Pons (tissue), 1 donor: ENCODE measurements at regions not wholly inside any gene's neighbourhood (a gene's known extent, or its start where the extent isn't known, plus 50 kb on each side); places are given as distances from the start of the nearest gene placed in this dataset.
"Not testable (repeated sequence)": the region's sequence is repeated elsewhere in the genome, so short reads cannot be mapped to it uniquely, and the experiment has no call there.

ENCODE experiments used
- DNase-seq: peaks from one replicate; pipeline ENCODE4 v3.0.0-alpha.2; 2016; ENCODE audit warnings: low spot score

DNA sequence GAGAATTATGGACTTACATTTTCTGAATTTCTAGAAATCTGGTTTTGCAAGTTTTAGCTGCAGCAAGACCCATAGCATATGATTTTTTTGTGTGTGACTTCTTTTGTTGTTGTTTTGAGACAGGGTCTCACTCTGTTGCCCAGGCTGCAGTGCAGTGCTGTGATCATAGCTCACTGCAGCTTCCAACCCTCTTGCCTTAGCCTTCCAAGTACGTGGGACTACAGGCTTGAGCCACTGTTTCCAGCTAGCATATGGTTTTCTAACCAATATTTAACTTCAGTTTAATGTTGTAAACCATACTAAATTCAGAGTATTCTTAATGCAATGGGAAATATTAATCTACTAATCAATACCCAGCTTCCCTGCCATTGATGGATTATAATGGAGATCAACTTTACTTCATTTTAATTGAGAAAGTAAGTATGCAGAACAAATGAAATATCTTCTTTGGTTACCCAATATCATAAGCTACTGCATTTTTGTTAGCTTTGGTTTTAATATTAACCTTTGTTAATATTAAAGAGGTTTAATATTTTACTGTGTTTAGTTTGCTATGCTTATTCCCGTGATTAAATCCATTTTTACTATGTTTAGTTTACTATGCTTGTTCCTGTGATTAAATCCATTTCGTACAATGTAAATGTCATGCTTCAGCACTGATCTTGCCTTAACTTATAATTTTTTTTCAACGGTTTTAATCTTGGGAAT, 273.4 kb upstream of the TMEFF2 start:
- DNase-seq: no peak

DNA sequence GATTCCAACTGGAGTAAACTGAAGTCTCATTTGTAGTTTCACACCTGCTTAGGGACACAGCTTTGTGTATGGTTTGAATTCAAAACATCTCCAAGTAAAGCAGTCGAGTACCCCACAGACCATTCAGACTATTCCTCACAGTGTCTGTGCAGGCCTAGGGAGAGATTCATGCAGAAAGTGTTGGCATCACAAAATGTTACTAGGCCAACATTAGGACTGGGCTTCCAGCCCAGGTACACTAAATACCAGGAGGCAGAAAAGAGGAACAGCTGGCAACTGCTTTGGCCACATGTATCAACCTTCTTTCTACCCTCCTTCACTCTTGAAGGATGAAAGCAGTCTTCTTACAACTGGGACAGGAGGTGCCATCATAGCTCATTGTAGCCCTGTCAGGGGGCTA, 270.4 kb upstream of the TMEFF2 start:
- DNase-seq: peak; percentile 11

DNA sequence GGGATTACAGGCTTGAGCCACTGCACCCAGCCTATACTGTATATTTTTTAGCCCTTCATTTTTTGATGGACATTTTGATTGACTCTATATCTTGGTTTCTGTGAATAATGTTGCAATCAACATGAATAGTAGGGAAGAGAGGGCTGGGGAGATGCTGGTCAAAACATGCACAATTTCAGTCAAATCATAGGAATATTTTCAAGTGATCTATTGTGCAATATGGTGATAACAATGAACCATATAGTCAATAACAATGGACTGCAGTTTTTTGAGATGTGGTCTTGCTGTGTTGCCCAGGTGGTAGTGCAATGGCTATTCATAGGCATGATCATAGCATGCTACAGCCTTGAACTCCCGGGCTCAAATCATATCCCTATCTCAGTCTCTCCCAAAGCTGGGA, 264.7 kb upstream of the TMEFF2 start:
- no peak for DNase-seq

DNA sequence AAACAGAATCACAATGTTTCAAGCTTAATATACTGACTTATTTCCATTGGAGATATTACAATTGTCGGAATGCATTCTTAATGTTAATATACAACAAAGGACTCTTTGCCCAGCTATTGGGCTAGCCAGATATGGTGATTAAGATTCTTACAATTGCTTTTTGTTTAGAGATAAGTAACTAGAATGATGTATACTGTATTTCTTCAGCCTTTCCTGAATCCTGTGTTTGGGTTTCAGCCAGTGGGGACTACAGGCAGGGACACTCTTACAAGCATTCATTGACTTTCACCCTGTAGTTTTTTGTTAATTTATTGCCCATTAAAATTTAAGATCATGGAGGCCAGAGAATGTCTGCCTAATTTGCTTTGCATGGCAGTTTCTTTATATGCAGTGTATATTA, 254.1 kb upstream of the TMEFF2 start:
- DNase-seq: no peak

DNA sequence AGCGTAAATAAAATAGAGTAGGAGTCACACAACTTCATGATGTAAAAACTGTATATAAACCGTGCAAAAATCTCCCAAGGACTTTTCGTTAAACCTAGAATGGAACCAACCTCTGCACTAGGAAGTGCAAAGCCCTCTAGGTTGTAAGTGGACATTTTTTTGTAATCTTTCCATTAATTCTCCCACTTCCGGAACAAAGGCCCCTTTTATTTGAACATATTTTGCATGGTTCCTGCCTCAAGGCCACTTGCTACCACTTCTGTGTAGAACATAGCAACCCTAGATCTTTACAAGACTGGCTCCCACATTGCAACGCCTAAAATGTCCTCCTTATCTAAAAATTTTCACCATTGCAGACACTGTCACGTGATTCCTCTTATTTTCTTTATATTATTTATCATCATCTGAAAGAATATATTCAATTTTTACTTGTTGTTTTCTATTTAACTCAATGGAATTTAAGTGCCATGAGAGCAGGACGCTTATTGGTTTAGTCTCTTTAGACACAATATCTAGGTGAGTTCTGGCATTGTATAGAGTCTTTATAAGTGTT, 249.6 kb upstream of the TMEFF2 start:
- DNase-seq: no peak

DNA sequence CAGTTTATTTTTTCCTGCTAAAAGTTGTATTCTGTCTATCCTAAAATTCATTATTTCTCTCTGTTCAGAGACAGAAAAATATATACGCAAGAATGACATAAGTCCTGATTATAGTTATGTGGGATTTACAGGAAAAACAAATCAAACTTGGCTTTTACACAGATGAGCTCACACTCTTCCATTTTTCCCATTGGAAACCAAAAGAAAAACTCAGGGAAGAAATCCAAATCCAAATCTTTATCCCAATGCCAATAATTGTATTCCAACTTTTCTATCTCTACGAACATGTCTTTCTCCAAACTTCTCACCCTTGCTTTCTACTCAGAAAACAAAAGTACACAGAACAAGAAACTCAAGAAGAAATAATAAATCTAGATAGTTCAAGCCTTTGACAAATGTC, 249.1 kb upstream of the TMEFF2 start:
- no peak for DNase-seq

DNA sequence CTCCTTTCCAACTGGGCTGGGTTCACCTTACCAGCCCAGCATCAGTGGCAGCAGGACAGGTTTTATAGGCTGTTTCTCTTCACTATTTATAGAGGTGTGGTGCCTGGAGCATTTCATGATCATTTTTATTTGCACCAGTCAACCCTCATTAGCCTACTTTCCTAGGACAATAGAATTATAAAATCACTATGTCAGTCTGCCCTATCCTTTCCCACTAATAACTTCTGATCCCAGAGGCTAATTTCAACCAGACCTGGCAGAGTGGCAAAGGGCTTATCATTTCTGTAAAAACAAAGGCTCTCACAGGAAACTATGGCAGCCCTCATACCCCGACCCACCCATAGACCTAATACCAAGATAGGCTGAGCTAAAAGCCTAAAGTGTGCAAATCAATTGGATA, 243.5 kb upstream of the TMEFF2 start:
- DNase-seq: no peak

DNA sequence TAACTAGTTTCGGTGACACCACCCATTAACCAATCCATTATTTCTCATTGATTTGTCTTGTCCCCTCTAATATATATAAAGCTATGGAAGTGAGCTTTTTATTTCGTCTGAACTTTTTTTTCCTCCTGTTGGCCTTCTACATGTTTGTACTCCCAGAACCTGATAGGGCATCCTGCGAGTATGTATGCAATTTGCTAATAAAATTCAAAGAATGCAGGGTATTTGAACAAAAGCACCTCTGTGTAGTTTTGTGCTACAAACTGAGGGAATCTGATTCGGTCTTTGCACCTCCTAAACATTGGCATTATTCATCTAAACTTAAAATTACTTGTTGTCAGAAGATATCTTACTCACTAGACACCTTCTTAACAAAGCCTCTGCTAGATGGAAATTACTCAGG, 242.9 kb upstream of the TMEFF2 start:
- no peak for DNase-seq

DNA sequence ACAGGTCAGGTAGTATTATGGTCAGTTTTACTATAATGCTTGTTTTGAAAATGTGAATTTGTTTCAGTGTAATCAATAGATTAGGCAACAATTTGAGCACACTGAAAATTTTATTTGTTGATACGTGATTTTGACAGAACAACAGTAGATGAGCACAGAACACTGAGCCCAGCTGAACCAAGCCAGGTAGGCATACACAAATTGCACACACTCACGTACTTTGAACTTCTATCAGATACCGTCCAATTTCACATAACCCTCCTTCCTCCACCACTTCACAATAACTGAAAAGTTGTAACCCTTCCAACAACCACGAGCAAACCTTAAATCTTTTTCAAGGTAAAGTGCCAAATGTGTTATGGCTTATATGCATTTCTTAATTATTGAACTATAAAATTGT, 229.5 kb upstream of the TMEFF2 start:
- no peak for DNase-seq

DNA sequence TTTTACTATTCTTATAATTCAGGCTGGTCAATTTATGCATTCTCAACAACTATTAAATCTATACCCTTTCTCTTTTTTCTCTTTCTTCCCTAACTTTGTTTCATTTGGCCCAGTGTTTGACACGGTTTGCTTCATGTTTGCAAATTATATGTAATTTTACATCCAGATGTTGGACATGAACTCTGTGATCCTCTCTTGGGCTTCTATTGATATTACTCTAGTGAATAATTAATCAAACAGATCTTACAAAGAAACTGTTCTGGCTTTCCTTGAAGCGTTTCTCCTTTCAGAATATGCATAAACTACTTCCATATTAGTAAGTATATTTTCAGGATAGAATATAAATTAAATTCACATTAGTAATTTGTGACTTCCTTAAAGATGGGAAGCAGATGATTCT, 225.1 kb upstream of the TMEFF2 start:
- no peak for DNase-seq

DNA sequence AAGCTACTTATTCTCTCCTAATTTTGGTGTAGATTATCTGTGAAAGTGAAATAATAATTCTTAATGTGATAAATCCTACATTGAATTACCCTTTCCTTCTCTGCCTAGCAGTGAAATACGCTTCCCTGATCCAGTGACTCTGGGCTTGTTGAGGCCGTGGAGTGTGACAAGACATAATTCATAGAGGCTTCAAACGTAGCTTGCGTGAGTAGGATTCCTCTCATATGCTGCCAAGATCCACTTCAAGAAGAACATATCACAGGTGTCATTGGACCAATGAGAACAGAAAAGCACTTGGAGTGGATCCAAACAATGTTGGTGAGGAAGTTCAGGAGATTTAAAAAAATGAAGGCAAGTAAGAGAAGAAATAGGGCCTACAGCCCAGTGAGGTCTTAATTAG, 221.3 kb upstream of the TMEFF2 start:
- no peak for DNase-seq

DNA sequence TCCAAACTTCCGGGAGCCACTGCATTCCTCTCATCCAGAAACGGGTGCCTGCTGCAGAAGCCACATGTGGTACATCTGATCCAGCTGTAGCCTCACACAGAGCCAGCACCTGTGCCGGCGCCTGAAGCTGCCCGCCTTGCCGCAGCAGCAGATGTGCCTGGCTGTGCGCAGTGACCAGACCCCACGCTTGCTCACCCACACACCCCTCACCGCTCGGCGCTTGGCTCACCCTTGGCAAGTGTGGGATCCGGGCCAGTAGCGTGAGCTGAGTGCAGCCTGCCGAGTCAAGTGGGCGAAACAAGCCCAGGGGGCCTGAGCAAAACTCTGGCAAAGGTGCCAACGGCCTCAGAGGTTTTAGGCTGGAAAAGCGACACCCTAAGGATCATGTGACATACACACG, 220.1 kb upstream of the TMEFF2 start:
- DNase-seq: no peak

DNA sequence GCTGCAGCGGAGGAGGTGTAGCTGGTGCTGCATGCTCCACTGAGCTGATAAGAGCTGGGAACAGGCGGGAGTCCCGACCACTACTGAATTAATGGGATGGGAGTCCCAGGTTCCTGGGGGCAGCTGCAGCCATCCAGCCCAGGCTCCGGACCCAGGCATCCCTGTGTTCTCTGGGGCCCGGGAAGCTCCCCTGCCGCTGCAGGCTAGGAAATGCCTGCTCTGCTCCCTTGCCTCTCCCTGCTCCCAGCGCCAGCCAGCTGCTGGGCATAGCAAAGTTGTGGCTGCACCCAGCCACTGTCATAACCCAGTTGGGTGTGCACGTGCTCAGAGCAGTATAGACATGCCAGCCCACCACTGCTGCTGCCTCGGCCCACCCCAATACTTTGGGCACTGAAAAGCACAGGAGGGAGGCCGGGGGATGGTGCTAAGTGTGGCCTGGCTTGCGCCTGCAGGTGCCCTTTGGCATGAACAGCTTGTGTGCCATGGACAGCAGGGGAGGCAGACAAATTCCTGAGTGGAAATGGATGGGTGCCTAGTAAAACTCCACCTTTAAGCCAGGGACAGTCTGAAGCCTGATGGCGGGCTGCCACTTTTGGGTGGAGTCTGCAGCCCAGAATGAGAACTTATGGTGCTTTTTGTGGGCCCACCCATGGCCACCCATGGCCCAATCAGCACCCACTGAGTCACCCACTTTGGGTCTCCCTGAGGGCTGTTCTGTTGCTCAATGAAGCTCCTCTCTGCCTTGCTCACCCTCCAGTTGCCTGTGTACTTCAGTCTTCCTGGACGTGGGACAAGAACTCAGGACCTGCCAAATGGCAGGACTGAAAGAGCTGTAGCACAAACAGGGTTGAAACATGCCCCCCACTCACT, 219.3 kb upstream of the TMEFF2 start:
- DNase-seq: no peak

DNA sequence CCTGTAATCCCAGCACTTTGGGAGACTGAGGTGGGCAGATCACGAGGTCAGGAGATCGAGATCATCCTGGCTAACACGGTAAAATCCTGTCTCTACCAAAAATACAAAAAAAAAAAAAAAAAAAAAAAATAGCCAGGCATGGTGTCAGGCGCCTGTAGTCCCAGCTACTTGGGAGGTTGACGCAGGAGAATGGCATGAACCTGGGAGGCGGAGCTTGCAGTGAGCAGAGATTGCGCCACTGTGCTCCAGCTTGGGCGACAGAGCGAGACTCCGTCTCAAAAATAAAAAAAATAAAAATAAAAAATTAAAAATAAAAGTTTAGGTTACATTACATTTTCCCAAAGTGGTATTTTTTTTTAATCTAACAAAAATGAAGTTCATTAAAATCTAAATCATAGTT, 218.1 kb upstream of the TMEFF2 start:
- DNase-seq: not testable (repeated sequence)

DNA sequence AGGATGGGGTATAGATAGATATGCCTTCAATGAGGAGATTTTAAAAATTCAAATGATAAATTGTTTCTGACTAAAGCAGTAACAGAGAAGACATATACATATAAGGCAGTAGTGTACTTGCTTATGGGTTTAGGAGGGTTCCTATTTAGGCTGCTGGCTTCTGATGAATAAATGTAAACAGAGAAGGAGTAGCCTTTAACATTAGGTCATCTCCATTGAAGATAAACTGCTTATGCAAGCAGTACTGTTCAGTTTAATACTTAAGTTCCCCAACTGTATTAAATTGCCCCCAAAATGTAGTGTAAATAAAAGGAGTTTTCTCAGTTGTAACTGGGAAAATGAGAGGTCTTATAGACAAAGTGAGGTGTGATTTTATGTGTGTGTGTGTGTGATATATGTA, 217.7 kb upstream of the TMEFF2 start:
- DNase-seq: no peak

DNA sequence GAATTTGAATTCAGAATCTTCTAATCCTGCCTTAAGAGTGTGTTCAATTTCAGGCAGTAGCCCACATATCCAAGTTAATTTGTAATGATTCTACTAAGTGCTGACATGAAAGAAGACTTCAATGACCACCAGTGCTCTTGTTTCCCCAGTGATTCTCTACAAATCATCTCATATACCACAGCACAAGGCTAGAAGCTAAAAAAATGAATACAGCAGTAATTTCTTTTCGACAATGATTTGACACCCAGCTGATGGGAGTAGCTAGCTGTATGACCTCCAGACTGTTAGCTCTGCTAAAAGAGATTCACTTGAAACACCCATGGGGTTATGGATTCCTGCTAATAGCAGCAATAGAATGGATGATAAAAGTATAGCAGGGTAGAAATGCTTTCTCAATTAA, 217.0 kb upstream of the TMEFF2 start:
- DNase-seq: no peak

DNA sequence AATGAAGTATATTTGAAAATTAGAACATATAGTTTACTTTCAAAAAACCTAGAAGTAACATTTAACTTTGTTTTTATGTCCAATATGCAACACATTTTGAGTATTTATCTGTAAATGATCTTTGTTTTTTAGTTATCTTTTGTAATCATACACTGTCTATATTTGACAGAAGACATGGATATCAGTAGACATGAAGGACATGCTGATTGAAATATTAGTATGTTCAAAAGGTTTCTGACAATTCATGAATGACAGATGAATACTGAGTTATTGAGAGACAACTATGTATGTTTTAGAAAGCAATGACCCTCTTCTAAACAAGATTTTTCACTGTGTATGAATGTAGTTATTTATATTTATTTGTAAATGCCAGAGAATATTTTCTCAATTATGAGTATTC, 215.6 kb upstream of the TMEFF2 start:
- DNase-seq: no peak

DNA sequence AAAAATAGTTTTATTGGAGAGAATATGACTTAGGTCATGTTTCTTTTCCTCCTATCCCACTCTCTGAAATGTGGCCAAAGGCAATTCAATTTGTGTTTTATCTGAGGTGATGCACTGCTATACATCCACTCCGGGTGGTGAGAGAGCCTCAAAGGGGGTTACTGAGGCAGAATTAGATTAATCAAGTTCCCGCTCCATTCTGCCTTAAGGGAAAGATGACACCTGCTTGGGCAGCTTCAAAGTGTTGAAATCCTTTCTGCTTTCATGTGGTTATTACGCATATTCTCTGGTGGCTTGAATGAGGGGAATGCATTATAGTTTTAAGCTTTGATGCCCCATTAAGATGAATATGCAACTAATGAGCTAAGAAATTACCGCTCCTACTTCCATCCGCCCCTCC, 213.0 kb upstream of the TMEFF2 start:
- no peak for DNase-seq

DNA sequence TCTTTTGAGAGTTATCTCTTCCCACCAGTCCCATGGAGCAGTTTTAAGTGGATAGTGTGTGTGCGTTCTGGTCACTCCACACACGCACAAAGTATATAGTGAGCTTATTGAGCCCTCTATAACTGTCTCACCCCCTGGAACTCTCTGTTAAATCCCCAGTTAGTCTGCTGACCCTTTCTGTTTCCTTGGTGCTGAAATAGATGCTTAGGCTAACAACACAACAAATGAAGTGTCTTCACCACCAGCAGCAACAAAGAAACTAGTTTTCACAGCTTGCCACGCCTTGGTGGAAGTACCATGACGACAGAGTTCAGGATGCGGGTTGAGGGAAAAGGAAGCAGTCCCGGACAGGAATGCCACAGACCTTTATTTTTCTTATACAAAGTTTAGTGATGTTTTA, 203.5 kb upstream of the TMEFF2 start:
- no peak for DNase-seq

DNA sequence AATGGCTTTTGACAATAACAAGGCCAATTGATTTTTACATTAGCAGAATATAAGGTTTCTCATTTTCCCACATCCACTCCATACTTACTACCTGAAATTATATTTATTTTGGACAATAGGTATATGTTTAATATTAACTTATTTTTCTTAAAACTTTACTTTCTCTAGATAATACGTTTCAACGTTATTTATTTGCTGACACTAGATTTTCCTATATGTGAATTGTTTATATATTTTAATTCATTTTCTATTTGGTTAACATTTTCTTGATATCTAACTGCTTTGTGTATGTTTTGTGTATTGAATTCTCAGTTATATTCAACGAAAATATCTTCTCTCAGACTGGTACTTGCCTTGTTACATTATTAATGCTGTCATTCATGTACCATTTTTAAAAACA, 199.9 kb upstream of the TMEFF2 start:
- no peak for DNase-seq

DNA sequence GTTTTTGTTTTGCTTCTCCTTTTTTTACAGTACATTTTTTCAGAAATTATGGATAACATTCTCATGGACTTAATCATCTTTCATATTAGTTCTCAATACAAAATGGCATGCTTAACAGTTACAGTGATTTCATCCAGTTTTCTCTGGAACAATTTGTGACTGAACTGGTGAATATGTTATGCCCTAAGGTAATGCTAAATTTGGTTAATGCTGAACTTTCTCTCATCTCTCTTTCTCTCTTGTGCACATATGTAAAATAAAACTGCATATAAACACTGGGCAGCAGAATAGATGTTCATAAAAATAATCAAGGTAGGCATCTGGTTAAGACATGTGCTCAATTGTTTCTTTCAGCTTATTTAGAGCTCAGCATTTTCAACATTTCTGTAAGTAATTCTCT, 196.3 kb upstream of the TMEFF2 start:
- DNase-seq: no peak

DNA sequence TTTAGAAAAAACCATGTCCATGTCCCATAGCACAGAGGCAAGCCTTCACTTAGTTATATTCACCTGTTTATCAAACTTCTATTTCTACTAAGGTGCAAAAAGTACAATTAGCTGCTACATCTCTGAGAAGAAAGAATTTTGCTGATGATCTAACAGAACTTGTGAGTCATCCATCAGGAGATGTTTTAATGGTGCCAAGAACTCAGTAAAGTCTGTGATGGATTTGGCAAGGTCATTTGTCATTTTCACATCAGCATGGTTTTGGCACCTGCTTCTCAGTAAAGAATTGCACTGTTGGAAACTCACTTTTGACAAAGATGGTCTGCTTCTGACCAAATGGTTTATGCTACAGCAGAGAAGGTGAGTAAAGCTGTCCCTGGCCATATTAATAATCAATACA, 195.7 kb upstream of the TMEFF2 start:
- no peak for DNase-seq

DNA sequence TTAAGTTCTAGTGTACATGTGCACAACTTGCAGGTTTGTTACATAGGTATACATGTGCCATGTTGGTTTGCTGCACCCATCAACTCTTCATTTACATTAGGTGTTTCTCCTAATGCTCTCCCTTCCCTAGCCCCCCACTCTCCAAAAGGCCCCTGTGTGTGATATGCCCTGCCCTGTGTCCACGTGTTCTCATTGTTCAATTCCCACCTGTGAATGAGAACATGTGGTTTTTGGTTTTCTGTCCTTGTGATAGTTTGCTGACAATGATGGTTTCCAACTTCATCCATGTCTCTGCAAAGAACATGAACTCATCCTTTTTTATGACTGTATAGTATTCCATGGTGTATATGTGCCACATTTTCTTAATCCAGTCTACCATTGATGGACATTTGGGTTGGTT, 189.5 kb upstream of the TMEFF2 start:
- not testable (repeated sequence) for DNase-seq
